ENCODE measurements at regions not wholly inside any gene's neighbourhood (a gene's known extent, or its start where the extent isn't known, plus 50 kb on each side); places are given as distances from the start of the nearest gene placed in this dataset.

DNA sequence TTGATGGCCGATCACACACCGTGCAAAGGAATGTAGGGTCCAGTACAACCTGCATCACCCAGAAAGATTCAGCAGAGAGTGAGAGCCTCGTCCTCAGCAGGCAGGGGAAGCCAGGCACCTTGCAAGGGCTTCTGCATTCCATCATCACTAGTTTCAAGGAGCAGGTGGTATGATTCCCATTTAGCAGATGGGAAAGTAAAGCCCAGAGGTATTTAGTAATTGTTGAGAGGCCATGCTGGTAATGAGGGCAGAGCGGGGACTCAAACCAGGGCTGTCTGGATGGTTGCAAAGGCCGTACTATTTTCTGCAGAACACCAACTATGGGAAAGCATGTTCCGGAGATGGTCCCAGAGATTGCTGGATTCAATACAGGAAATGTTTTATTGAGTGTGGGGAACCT, 65.8 kb upstream of the MRTFB start:
- no peak for DNase-seq
- H3K4me1 Mint-ChIP-seq (ENCODE audit: low read depth, unreplicated experiment): peaks cover 10% of the 10 kb centered on the region
- H3K27ac Mint-ChIP-seq (ENCODE audit: unreplicated experiment): no peak overlapping the region
- H3K4me3 Mint-ChIP-seq (ENCODE audit: unreplicated experiment): no peak overlapping the region
- H3K36me3 Mint-ChIP-seq (ENCODE audit: unreplicated experiment): no peaks in the 10 kb centered on the region
- TF ChIP-seq, protein P1, sequence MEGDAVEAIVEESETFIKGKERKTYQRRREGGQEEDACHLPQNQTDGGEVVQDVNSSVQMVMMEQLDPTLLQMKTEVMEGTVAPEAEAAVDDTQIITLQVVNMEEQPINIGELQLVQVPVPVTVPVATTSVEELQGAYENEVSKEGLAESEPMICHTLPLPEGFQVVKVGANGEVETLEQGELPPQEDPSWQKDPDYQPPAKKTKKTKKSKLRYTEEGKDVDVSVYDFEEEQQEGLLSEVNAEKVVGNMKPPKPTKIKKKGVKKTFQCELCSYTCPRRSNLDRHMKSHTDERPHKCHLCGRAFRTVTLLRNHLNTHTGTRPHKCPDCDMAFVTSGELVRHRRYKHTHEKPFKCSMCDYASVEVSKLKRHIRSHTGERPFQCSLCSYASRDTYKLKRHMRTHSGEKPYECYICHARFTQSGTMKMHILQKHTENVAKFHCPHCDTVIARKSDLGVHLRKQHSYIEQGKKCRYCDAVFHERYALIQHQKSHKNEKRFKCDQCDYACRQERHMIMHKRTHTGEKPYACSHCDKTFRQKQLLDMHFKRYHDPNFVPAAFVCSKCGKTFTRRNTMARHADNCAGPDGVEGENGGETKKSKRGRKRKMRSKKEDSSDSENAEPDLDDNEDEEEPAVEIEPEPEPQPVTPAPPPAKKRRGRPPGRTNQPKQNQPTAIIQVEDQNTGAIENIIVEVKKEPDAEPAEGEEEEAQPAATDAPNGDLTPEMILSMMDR (IDR thresholded peaks at IDR 0.05; ENCODE audit: partially characterized antibody, unreplicated experiment): no peak
- peaks cover 3% of the 10 kb centered on the region for H3K9me3 Mint-ChIP-seq (ENCODE audit: unreplicated experiment)
- peaks cover 3% of the 10 kb centered on the region for H3K27me3 Mint-ChIP-seq (ENCODE audit: unreplicated experiment)

DNA sequence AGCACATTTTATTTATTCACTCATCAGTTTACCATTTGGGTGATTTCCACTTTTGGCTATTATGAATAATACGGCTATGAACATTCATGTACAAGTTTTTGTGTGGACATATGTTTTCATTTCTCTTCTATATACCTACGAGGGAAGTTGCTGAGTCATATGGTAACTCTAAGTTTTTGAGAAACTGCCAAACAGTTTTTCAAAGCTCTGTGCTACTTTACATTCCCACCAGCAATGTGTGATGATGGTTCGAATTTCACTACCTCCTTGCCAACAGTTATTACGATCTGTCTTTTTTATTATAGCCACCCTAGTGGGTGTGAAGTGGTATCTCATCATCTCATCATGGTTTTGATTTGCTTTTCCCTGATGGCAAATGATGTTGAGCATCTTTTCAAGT, 63.7 kb upstream of the MRTFB start:
- Mint-ChIP-seq H3K4me3 (ENCODE audit: unreplicated experiment) (no peak overlapping the region), H3K27ac (ENCODE audit: unreplicated experiment) (no peak overlapping the region), H3K27me3 (ENCODE audit: unreplicated experiment) (peaks cover 2% of the 10 kb centered on the region), H3K9me3 (ENCODE audit: unreplicated experiment) (no peaks in the 10 kb centered on the region), H3K4me1 (ENCODE audit: low read depth, unreplicated experiment) (peaks cover 11% of the 10 kb centered on the region), H3K36me3 (ENCODE audit: unreplicated experiment) (no peaks in the 10 kb centered on the region)
- TF ChIP-seq, protein P1 (IDR thresholded peaks at IDR 0.05; ENCODE audit: partially characterized antibody, unreplicated experiment): no peak
- no peak for DNase-seq

DNA sequence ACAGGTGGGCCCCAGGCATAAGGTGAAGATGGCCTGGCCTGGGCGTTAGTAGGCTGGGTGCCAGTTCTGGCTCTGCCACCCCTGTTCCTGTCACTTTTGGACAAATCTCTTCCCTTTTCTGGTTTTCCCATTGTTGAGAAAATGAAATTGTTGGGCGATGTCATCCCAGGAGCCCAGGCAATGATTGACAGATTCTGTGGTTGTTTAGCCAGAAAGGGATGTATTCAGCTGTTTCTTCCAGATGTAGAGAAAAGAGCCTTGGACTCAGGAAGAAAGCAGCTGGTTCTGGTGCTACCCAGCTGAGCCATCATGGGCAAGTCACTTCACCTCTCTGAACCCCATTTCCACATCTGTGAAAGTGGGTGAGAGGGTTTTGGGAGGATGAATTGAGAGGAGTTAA, 60.1 kb upstream of the MRTFB start:
- no peak overlapping the region for H3K4me3 Mint-ChIP-seq (ENCODE audit: unreplicated experiment)
- H3K27ac Mint-ChIP-seq (ENCODE audit: unreplicated experiment): no peak overlapping the region
- TF ChIP-seq, protein P1 (IDR thresholded peaks at IDR 0.05; ENCODE audit: partially characterized antibody, unreplicated experiment): no peak
- H3K36me3 Mint-ChIP-seq (ENCODE audit: unreplicated experiment): no peaks in the 10 kb centered on the region
- DNase-seq: no peak
- peaks cover 10% of the 10 kb centered on the region for H3K4me1 Mint-ChIP-seq (ENCODE audit: low read depth, unreplicated experiment)
- peaks cover 4% of the 10 kb centered on the region for H3K27me3 Mint-ChIP-seq (ENCODE audit: unreplicated experiment)
- peaks cover 2% of the 10 kb centered on the region for H3K9me3 Mint-ChIP-seq (ENCODE audit: unreplicated experiment)

DNA sequence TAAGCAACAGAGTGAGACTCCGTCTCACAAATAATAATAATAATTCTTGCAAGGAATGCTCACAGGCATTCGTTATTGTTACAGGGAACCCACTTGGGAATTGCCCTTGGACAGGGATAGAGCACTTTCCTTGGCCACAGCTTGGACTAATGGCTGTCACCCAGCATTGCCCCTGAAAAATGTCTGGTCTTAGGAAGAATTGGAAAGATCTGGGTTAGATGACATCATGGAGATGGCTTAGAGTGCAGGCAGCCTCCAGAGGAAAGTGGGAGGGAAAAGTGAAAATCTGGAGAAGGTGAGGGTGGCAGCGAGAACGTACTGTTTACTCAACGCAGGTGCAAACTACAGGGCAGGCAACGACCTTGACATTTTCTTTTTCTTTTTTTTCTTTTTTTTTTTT, 59.3 kb upstream of the MRTFB start:
- Mint-ChIP-seq H3K27ac (ENCODE audit: unreplicated experiment) (no peak overlapping the region), H3K4me3 (ENCODE audit: unreplicated experiment) (peak overlapping the region; percentile 8), H3K36me3 (ENCODE audit: unreplicated experiment) (no peaks in the 10 kb centered on the region), H3K27me3 (ENCODE audit: unreplicated experiment) (peaks cover 4% of the 10 kb centered on the region), H3K4me1 (ENCODE audit: low read depth, unreplicated experiment) (peaks cover 10% of the 10 kb centered on the region), H3K9me3 (ENCODE audit: unreplicated experiment) (peaks cover 2% of the 10 kb centered on the region)
- TF ChIP-seq, protein P1 (IDR thresholded peaks at IDR 0.05; ENCODE audit: partially characterized antibody, unreplicated experiment): no peak
- DNase-seq: no peak

DNA sequence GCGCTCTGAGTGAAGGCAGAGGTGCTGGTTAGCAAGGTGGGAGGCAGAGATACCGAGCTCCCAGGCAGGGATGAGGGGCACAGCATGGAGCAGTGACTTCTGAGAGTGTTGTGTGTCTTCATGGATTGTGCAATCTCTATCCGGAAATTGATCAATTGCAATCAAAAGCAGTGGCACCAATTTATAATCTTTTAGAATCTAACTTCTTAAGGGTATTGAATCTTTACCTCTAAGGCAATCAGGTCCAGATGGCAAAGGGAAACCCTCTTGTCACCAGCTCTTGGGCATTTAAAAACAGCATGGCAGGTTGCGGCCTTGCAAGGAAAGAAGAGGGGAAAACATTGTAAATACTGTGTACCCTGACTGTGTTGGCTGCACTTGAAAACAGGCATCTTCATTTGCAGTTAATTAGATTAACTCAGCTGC, 58.0 kb upstream of the MRTFB start:
- no peaks in the 10 kb centered on the region for H3K36me3 Mint-ChIP-seq (ENCODE audit: unreplicated experiment)
- peak overlapping the region; percentile 5 for H3K4me3 Mint-ChIP-seq (ENCODE audit: unreplicated experiment)
- H3K9me3 Mint-ChIP-seq (ENCODE audit: unreplicated experiment): peaks cover 2% of the 10 kb centered on the region
- peaks cover 10% of the 10 kb centered on the region for H3K4me1 Mint-ChIP-seq (ENCODE audit: low read depth, unreplicated experiment)
- peak overlapping the region; percentile 9 for H3K27ac Mint-ChIP-seq (ENCODE audit: unreplicated experiment)
- TF ChIP-seq, protein P1 (IDR thresholded peaks at IDR 0.05; ENCODE audit: partially characterized antibody, unreplicated experiment): no peak
- H3K27me3 Mint-ChIP-seq (ENCODE audit: unreplicated experiment): peaks cover 4% of the 10 kb centered on the region
- no peak for DNase-seq

Data from glutamatergic neuron (in vitro differentiated cells).